OCI-LY7 (cell line): ENCODE measurements at regions not wholly inside any gene's neighbourhood (a gene's known extent, or its start where the extent isn't known, plus 50 kb on each side); places are given as distances from the start of the nearest gene placed in this dataset.
A peak's percentile ranks its signal among the peaks of the same experiment; 100 is the strongest.

Source experiments
- BruUV-seq: library from RNA; stranded (reverse); fragments of 400-500 nt; replicated peaks from 2 replicates; lab custom pipeline; 2021; lab: Mats Ljungman, UMichigan
- CTCF ChIA-PET: fragments of 300-600 bp; sonication (Branson Sonifier 250); formaldehyde crosslinking; loops from one replicate; lab custom pipeline; 2022; ENCODE audit warnings: antibody characterized with exemption; ENCODE audit not compliant: unreplicated experiment; lab: Charles Lee
- POLR2A ChIA-PET: fragments of 300-600 bp; sonication (Branson Sonifier 250); formaldehyde crosslinking; loops from one replicate; lab custom pipeline; 2022; ENCODE audit warnings: antibody characterized with exemption; lab: Charles Lee
- DNase-seq: peaks from one replicate; pipeline ENCODE4 v3.0.0-alpha.2; 2015; ENCODE audit warnings: low spot score
- H2AFZ ChIP-seq: fragments of 200-600 bp; sonication (generic), shearing (Covaris generic); 2 replicates; pipeline ENCODE4 v1.6.1; 2014; ENCODE audit warnings: mild to moderate bottlenecking, antibody characterized with exemption, low read length, moderate library complexity
- H3K27ac ChIP-seq: fragments of 200-600 bp; sonication (generic); 2 replicates; pipeline ENCODE4 v1.5.1; 2014; ENCODE audit warnings: mixed run types, low read depth, mild to moderate bottlenecking, moderate library complexity, low read length, inconsistent platforms; ENCODE audit not compliant: poor library complexity, severe bottlenecking
- H3K36me3 ChIP-seq: fragments of 200-600 bp; sonication (generic); 2 replicates; pipeline ENCODE4 v1.6.1; 2014; ENCODE audit warnings: mild to moderate bottlenecking, antibody characterized with exemption, low read length, moderate library complexity, mixed read lengths; ENCODE audit not compliant: insufficient read depth
- H3K4me1 ChIP-seq: fragments of 200-600 bp; sonication (generic); 2 replicates; pipeline ENCODE4 v1.5.1; 2014; ENCODE audit warnings: mild to moderate bottlenecking, low read length; ENCODE audit not compliant: insufficient read depth, poor library complexity, severe bottlenecking
- H3K4me2 ChIP-seq: fragments of 200-600 bp; sonication (generic); 2 replicates; pipeline ENCODE4 v1.6.1; 2014; ENCODE audit warnings: mild to moderate bottlenecking, low read length
- H3K4me3 ChIP-seq: fragments of 200-600 bp; sonication (generic); 2 replicates; pipeline ENCODE4 v1.5.1; 2014; ENCODE audit warnings: mild to moderate bottlenecking, low read depth, low read length; ENCODE audit not compliant: poor library complexity, severe bottlenecking
- H3K79me2 ChIP-seq: fragments of 200-600 bp; sonication (generic); 2 replicates; pipeline ENCODE4 v1.6.1; 2016; ENCODE audit warnings: low read depth, mild to moderate bottlenecking, low read length, moderate library complexity, mixed read lengths; ENCODE audit not compliant: insufficient read depth
- H3K9me2 ChIP-seq: fragments of 200-600 bp; sonication (generic); 2 replicates; pipeline ENCODE4 v1.6.1; 2016; ENCODE audit warnings: mild to moderate bottlenecking, low read length, mixed read lengths; ENCODE audit not compliant: insufficient read depth
- H3K9me3 ChIP-seq: fragments of 200-600 bp; sonication (generic); 2 replicates; pipeline ENCODE4 v1.6.1; 2014; ENCODE audit warnings: mild to moderate bottlenecking, mixed run types, low read length, mixed read lengths
- H4K20me1 ChIP-seq: fragments of 200-600 bp; sonication (generic); 2 replicates; pipeline ENCODE4 v1.6.1; 2014; ENCODE audit warnings: mild to moderate bottlenecking, antibody characterized with exemption, low read length, moderate library complexity, mixed read lengths; ENCODE audit not compliant: insufficient read depth
- CTCF ChIP-seq: fragments of 200-600 bp; sonication (generic); conservative IDR thresholded peaks from 2 replicates; pipeline ENCODE4 v1.5.1; 2014; ENCODE audit warnings: mild to moderate bottlenecking, antibody characterized with exemption, low read length, moderate library complexity, mixed read lengths
- EZH2phosphoT487 ChIP-seq: fragments of 200-600 bp; sonication (generic); IDR thresholded peaks from 2 replicates; pipeline ENCODE4 v1.6.1; 2018; ENCODE audit warnings: low read depth, borderline replicate concordance, mild to moderate bottlenecking, mixed run types, antibody characterized with exemption, low read length, moderate library complexity, mixed read lengths
- intact Hi-C: fragments of 100-400 bp; cut with micrococcal nuclease; formaldehyde crosslinking; loops from one replicate; pipeline ENCODE4 v1.10.0; 2022; ENCODE audit not compliant: unreplicated experiment

GRCh38 chr6:137286368-137286767 is 67.2 kb upstream of the IFNGR1 start:
- TF ChIP-seq EZH2phosphoT487, result no peak
- TF ChIP-seq CTCF, result no peak
- Histone ChIP-seq H3K27ac (no peak overlapping the region), H3K9me2 (no peaks in the 10 kb centered on the region), H2AFZ (no peak overlapping the region), H4K20me1 (no peaks in the 10 kb centered on the region), H3K36me3 (no peaks in the 10 kb centered on the region), H3K9me3 (no peaks in the 10 kb centered on the region), H3K79me2 (no peaks in the 10 kb centered on the region), H3K4me2 (no peak overlapping the region), H3K4me3 (no peak overlapping the region), H3K4me1 (peaks cover 10% of the 10 kb centered on the region)
- POLR2A ChIA-PET, result interaction anchor here (1.3 to 1.5 kb wide), 2 partner anchors 10 to 63 kb away, joined by 3 to 5 read pairs; no protein-coding TSS in a partner anchor
- intact Hi-C loops, result no loop called here
- no TSS peak for BruUV-seq
- CTCF ChIA-PET, result no interaction called here
- no peak for DNase-seq

- H4K20me1 ChIP-seq, result no peaks in the 10 kb centered on the region
- H3K4me1 ChIP-seq, result peaks cover 10% of the 10 kb centered on the region
- POLR2A ChIA-PET, result interaction anchor here (0.5 to 1.5 kb wide), 4 partner anchors 9 to 665 kb away, joined by 3 read pairs; no protein-coding TSS in a partner anchor
- H2AFZ ChIP-seq, result no peak overlapping the region
- no peak overlapping the region for H3K27ac ChIP-seq
- no peaks in the 10 kb centered on the region for H3K9me2 ChIP-seq
- CTCF ChIA-PET, result no interaction called here
- no peak overlapping the region for H3K4me3 ChIP-seq
- TF ChIP-seq CTCF, result no peak
- TF ChIP-seq EZH2phosphoT487, result no peak
- intact Hi-C loops, result no loop called here
- H3K79me2 ChIP-seq, result no peaks in the 10 kb centered on the region
- no peaks in the 10 kb centered on the region for H3K36me3 ChIP-seq
- BruUV-seq, result no TSS peak
- H3K9me3 ChIP-seq, result no peaks in the 10 kb centered on the region
- no peak overlapping the region for H3K4me2 ChIP-seq
- DNase-seq, result no peak
Measured at GRCh38 chr6:137284811-137285110, 65.6 kb upstream of the IFNGR1 start.

GRCh38 chr6:137283940-137284810 is 65.0 kb upstream of the IFNGR1 start:
- no peaks in the 10 kb centered on the region for H4K20me1 ChIP-seq
- H3K79me2 ChIP-seq, result no peaks in the 10 kb centered on the region
- peaks cover 10% of the 10 kb centered on the region for H3K4me1 ChIP-seq
- ChIA-PET POLR2A (interaction anchor here (0.5 to 0.7 kb wide), 2 partner anchors 9 to 487 kb away, joined by 3 read pairs; no protein-coding TSS in a partner anchor), CTCF (no interaction called here)
- intact Hi-C loops, result no loop called here
- H3K36me3 ChIP-seq, result no peaks in the 10 kb centered on the region
- BruUV-seq, result no TSS peak
- H3K9me3 ChIP-seq, result no peaks in the 10 kb centered on the region
- DNase-seq, result no peak
- TF ChIP-seq CTCF, result no peak
- no peak for TF ChIP-seq EZH2phosphoT487
- no peak overlapping the region for H3K27ac ChIP-seq
- H3K9me2 ChIP-seq, result no peaks in the 10 kb centered on the region
- H3K4me2 ChIP-seq, result no peak overlapping the region; the same call in 1 of the 2 replicates
- peak overlapping the region; percentile 71; the same call in 1 of the 2 replicates for H2AFZ ChIP-seq
- no peak overlapping the region for H3K4me3 ChIP-seq
